HG02852 (cell line): ENCODE measurements at regions not wholly inside any gene's neighbourhood (a gene's known extent, or its start where the extent isn't known, plus 50 kb on each side); places are given as distances from the start of the nearest gene placed in this dataset.

Experiments used
- ATAC-seq: cut with Tn5 transposase; IDR thresholded peaks from one replicate; pipeline ENCODE4 v1.9.1; 2021; ENCODE audit warnings: mild to moderate bottlenecking, moderate library complexity; ENCODE audit not compliant: unreplicated experiment

DNA sequence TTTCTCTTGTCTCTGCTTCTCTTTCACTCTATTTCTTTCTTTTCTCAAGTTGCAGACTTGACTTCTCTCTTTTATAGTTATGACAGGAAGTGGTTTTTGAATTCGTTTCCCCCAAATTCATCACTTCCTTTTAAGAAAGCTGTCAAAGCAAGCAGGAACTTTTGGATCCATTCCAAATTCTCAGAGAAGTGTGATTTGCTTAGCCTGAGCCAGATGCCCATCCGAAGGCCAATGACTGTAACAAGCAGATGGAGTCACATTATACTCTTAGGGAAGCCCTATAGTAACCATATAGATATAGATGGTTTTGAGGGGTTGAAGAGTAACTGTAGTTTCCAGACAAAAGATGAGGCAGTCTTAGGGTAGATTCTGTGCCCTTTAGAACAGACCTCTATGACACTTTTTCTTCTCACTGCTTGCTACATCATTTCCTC is 592.0 kb upstream of the KCNMB2 start:
- ATAC-seq, result no peak

GRCh38 chr3:177946048-177946447 is 590.2 kb upstream of the KCNMB2 start:
- ATAC-seq, result no peak

DNA sequence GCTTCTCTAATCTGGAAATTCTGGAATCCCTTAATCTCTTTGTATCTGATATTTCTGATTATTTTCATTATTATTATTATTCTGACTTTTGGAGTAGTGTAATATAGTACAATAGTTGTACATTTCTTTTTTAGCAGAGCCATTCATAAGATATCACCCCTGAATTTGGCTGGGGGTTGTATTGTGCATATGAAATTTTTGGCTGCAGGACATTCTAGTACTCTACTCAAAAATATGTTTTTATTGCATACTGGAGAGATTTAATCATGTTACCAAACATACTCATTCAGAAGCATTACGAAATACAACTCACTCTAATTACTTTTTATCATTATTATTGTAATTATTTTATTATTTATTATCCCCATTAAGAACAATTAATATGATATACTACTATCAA is 589.7 kb upstream of the KCNMB2 start:
- no peak for ATAC-seq

- no peak for ATAC-seq
These were observed 589.3 kb upstream of the KCNMB2 start for GRCh38 chr3:177946936-177947335.

- no peak for ATAC-seq
These were observed 588.3 kb upstream of the KCNMB2 start for GRCh38 chr3:177947901-177948300.

GRCh38 chr3:177948716-177949425 is 587.4 kb upstream of the KCNMB2 start:
- ATAC-seq, result peak; percentile 52

DNA sequence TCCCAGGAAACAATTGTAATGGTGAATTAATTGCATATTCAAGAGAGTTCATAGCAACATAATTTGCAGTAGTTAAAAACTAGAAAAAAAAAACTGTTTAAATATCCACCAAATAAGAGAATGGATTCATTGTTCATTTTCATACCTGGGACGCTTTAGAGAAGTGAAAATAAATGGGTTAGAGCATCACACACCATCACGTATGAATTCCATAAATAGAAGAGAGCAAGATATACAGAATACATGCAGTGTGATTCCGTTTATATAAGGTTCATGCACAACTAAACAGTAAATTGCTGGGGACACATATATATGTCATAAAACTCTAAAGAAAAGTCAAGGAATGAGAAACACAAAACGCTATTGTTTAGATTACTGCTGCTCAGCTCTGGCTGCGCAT is 577.0 kb upstream of the KCNMB2 start:
- ATAC-seq, result no peak

DNA sequence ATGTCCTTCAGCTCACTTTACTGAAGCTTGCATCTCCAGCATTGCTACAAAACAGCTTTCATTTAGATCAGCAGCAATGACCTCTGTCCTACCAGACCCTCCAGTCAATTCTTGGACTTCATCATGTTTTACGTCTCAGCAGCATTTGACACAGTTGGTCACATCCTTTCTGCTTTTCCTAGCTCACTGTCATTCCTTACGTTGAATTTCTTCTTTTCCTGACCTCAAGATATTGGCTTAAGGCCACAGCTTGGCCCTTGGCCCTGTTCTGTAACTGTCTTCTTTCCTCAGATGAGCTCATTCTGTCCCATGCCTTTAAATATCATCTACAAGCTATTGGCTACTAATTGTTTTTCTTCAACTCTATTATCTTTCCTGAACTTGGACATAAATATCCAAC is 576.2 kb upstream of the KCNMB2 start:
- no peak for ATAC-seq

GRCh38 chr3:177960722-177961121 is 575.5 kb upstream of the KCNMB2 start:
- ATAC-seq, result no peak

DNA sequence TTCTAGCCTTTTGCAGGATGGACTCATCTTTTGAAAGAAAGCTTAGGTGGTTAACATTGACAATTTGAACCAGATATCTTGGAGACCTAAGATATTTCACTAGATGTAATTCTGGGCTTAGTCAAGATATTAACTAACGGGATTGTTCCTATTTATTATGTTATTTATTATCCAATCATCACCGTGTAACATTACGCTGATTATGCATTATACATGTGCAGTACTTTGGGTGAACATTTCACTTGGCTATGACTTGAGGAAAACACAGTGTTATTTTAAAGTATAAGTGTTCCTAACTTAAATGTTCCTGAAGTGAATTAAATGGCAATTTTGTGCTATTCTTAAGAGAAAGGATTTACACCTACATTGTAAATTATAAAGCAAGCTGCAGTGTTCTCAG is 574.5 kb upstream of the KCNMB2 start:
- no peak for ATAC-seq

- no peak for ATAC-seq
These were observed 569.7 kb upstream of the KCNMB2 start for GRCh38 chr3:177966493-177966892.

- ATAC-seq, result no peak
These were observed 567.3 kb upstream of the KCNMB2 start for GRCh38 chr3:177968891-177969290.

DNA sequence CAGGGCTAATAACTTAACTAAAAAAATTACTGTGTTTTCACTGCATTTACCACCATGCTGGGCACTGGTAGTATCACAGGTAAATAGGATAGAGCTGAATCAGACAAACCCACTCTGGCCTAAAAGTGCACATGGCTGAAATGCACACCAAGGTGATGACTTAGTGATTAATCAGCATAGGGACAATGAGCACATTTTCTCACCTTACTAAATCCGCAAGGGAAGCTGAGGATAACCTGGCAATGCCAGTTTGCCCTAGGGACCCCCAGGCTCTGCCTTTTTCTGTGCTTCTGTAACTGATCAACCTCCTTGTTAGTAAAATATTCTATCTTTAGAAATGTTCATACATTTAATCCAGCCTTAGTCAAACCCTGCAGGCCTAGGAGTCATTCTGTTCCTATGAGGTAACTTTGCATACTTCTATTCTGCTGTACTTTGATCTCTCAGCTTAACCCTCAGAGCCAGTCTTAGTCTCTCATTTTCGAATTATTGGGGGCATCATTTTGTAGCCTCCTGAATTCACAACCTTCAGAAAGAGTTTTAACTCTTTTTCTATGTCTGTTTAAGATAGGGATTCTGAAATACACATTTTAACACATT is 562.9 kb upstream of the KCNMB2 start:
- no peak for ATAC-seq

DNA sequence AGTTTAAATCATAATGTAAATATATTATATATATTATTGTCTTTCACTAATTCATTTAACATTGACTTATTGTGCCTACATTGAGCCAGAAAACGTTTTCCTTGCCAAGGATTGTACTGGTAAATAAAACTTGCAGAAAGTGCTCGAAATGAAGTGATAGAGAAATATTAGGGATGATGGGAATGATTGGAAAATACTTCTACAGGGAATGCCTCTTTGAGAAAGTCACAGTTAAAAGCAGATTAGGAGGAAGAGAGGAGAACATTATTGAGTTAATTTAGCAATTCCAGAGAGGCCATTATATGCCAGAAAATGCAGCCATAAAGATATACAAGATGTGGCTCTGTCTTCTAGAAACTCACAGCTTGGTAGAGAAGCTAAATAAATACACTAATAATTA is 560.0 kb upstream of the KCNMB2 start:
- no peak for ATAC-seq

DNA sequence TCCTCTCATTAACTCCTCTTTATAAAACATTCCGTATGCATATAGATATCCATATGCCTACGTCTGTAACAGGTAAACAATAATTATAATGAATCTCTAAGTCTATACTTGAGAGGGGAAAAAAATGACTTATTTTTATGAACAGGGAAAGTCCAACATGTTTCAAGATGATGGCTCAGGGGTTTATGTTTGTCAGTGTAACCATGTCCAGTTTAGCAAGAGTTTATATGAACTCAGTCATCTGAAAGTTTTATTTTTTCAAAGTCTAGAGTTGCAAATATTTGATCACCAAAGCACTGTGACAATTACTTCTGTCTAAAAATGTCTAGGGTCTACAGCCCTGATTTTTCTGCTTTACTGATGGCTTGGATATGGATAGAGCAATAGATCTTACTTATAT is 559.4 kb upstream of the KCNMB2 start:
- ATAC-seq, result no peak

DNA sequence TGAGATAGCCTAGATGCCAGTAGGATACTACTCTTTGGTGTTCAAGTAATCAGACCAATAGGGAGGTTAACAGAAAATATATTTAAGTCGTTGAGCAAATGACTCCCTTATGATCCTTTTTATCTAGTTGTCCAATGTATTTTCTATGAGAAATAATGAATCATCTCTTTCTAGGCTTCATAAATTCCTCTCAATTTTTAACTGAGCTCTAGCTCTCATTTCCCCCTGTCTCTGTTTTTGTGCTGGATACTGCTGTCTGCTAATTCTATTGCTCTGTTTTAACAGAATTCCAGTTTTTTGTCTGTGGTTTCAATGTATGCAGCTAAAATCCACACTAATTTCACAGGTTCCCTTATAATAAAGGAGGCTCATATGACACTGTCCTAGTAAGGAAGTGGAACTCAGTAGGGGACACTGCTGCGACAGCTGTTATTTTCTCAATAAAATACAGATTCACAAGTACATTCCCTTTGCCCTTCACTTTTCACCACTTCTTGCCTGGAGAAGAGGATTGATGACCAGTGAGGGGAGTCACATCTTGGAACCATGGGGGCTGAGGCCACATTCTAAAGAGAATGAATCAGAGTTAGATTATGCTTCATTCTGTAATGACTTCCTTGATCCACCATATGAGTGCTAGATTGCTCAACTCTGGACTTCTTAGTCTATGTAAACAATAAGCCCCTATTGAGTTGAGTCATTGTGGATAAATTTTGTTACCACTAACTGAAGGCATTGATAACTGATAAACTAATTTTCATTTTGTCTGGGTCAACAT is 558.7 kb upstream of the KCNMB2 start:
- no peak for ATAC-seq

DNA sequence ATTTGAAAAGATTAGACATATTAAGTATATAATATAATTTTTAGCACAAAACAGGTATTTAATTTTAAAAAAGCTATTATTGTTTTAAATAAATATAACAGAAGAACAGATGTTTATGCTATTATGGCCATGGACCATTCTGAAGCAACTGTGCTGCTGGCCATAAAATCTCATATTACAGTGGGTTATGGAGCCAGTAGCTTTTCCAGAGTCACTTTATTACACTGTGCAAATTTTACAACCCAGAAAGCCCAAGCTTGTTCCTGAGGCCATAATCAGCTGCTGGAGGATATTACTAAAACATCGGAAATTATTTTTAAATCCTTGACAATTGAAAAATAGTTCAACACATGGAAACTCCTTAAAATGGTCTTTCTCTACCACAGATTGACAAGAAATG is 557.3 kb upstream of the KCNMB2 start:
- no peak for ATAC-seq

DNA sequence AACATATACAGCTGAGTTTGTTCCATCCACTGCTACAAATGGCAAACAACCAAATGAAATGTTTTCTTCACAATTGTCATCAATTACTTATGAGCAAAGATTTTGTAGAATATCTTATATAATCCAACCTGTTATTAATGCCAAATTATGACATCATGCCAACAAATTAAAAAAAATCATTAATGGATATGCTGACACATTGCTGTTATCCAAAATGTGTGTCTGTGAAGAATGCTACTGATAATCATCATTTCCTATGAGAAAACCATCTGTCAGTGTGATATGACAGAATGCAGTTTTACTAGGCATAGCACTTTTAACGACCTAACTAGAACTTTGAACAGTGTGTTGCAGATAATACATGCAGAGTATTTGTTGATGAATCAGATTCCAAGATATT is 556.5 kb upstream of the KCNMB2 start:
- no peak for ATAC-seq

GRCh38 chr3:177981576-177981975 is 554.7 kb upstream of the KCNMB2 start:
- ATAC-seq, result peak; percentile 49

- ATAC-seq, result peak; percentile 54
These were observed 554.2 kb upstream of the KCNMB2 start for GRCh38 chr3:177982034-177982433.

DNA sequence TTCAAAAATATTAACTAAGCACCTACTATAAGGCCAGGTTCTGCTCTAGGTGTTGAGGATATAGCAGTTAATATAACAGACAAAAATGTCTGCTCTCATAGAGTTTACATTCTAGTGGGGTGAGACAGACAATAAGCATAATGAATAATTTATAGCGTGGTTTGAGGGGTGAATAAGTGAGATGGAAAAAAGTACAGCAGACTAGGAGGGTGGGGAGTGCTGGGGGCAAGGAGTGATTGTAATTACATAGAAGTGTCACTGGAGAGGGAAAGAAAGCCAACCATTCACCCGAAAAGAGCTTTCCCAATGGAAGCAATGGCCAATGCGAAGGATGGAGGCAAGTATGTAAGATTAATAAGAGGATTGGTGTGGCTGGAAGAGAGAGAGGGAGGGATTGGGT is 552.9 kb upstream of the KCNMB2 start:
- no peak for ATAC-seq
